HG03565 (cell line): ENCODE measurements at regions not wholly inside any gene's neighbourhood (a gene's known extent, or its start where the extent isn't known, plus 50 kb on each side); places are given as distances from the start of the nearest gene placed in this dataset.

Experiments
- ATAC-seq: cut with Tn5 transposase; IDR thresholded peaks from one replicate; pipeline ENCODE4 v1.9.1; 2021; ENCODE audit warnings: mild to moderate bottlenecking, moderate library complexity; ENCODE audit not compliant: unreplicated experiment

DNA sequence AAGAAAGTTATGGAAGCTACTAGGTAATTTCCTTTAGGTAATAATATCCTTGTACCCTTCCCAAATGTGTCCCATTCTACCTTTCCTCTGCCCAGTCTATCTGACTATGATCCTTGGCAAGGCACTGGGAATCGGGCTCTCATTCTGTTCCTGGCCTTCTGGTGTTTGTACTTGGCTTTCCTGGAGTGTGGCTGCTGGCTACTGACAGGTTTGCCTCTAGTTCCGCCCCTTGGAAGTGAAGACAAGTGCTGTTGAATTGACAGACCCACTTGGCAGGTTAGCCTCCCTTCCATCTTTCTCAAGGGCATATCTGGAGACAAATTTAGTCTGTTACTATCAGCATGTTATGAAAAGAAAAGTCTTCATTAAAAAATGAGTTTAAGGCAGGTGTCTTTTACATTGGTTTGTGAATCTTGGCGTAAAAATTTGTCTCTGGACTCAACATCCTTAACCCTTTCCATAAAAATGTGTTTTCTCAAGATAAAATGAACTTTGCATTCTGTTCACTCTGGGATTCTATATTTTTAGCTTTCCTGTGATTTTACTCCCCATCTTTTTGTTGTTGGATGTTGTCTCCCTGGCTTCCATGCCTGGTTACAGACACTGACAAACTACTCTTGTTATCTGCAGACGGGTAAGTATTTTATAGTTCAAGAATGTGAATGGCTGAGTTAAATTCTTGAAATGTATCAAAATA is 287.4 kb upstream of the PDGFD start:
- no peak for ATAC-seq

DNA sequence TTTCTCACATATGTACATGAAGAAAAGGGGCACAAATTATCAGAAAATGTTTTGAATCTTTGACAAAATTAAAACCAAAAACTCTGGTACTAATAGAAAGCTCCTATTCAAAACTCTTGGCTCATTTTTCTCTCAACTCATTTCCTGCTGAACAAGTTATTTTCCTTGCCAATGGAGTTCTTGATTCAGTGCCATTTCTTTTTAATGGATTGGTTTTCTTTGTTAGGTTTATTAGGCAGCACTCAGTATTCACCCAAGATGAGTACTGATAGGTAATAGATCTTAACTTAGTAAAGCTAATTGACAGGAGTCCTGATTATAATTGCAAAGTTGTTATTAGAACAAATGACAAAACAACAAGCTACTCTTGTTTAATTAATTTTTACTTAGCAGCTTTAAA is 279.4 kb upstream of the PDGFD start:
- no peak for ATAC-seq

- no peak for ATAC-seq
These were observed 278.4 kb upstream of the PDGFD start for GRCh38 chr11:104442321-104442720.

GRCh38 chr11:104435494-104435893 is 271.5 kb upstream of the PDGFD start:
- ATAC-seq: no peak

GRCh38 chr11:104433751-104434150 is 269.8 kb upstream of the PDGFD start:
- ATAC-seq: no peak

DNA sequence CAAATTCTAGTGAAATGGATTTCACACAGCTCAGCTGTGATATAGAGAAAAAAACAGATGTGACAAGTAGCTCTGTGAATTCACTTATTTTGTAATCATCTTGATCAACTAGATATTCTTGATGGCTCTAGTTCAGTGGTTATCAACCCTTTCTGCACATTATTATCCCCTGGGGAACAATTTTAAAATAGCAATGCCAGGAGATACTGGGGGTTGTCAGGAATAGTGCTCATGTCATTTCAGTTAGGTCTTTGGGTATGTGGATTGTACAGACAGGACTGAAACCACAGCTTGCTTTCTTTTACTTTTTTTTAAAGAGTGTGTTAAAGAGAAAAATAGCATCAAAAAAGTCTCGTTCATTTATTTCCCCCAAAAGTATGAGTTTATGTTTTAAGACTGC is 269.0 kb upstream of the PDGFD start:
- ATAC-seq: no peak

GRCh38 chr11:104432526-104432925 is 268.6 kb upstream of the PDGFD start:
- ATAC-seq: no peak

GRCh38 chr11:104422324-104422944 is 258.5 kb upstream of the PDGFD start:
- no peak for ATAC-seq

GRCh38 chr11:104410336-104410735 is 246.4 kb upstream of the PDGFD start:
- ATAC-seq: no peak

DNA sequence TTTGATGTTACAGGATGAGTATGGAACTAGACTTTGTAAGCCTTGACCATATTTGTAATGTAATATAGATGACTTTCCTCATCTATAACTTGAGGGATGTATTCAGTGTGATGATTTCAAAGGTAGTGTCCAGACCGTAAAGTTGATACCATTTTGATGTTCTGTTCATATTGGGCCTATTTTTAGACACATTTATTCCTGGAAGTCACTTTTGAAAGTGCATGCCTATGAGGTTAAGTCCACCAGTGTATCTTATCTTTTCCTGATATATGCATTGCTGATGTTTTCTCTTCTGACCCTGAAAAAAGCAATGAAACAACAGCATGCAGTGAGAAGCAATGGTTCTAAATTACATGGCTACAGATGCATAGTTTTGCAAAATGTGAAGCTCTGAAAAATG is 244.7 kb upstream of the PDGFD start:
- no peak for ATAC-seq

DNA sequence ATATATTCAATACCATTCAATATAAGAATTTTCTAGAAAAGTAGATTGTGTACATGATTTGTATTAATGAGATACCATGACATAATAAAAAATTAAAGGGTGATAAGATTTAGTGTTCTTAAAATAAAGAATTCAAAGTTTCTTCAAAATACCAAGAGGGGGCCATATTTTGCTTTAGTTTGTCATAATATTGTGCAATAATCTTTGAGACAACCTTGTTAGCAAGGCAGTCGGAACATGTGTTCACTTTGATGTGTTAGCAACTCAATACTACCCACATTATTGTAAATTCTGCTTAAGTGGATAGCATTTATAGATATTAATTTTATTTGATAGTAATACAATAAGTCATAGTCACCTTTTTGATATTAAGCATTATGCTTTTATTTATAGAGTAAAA is 241.3 kb upstream of the PDGFD start:
- no peak for ATAC-seq

GRCh38 chr11:104404231-104405175 is 240.6 kb upstream of the PDGFD start:
- no peak for ATAC-seq

DNA sequence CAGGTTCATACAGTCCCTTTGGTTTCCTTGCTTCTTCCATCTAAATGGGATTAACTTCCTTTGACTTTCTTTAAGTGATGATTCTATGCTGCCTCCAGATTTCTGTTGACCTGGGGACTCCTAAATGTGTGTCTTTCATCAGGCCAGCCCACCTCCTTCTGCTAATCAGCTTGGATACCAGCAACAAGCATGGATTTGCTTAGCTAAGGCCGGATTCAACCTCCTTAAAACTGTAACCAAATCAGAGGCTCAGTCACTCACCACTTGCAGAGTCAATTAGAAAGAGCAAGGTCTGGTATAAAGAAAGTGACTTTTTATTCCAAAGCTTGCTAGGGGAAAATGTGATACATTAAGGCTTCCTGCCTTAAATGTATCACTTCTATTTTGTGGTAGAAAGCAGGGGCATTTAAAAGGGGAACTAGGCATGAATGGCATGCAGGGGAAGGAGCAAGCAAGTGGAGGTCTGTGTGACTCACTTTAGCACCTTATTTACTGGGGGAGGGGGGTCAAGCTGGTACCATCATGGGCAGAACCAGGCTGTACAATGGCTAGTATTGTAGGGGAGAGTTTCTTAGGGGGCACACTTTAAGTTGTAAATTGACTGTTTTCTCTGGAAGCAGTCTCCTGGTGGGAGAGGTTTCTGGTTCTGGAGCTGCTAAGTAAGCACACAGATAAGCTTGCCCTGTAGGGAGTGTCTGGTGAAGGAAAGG is 239.0 kb upstream of the PDGFD start:
- ATAC-seq: no peak

- no peak for ATAC-seq
These were observed 230.6 kb upstream of the PDGFD start for GRCh38 chr11:104394508-104394907.

GRCh38 chr11:104390651-104391050 is 226.7 kb upstream of the PDGFD start:
- no peak for ATAC-seq

- no peak for ATAC-seq
These were observed 221.9 kb upstream of the PDGFD start for GRCh38 chr11:104385884-104386283.

- ATAC-seq: no peak
These were observed 216.4 kb upstream of the PDGFD start for GRCh38 chr11:104380358-104380757.

DNA sequence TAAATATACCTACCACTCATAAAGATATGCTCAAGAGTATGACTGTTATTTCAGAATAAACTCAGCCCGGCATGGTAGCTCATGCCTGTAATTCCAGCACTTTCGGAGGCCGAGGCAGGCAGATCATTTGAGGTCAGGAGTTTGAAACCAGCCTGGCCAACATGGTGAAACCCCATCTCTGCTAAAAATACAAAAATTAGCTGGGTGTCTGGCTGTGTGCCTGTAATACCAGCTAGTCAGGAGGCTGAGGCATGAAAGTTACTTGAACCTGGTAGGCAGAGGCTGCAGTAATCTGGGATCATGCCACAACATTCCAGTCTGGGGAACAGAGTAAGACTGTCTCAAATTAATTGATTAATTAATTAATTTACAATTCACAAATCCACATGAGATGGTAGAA is 208.2 kb upstream of the PDGFD start:
- ATAC-seq: no peak

GRCh38 chr11:104370478-104370877 is 206.5 kb upstream of the PDGFD start:
- peak; percentile 87 for ATAC-seq

GRCh38 chr11:104369761-104370160 is 205.8 kb upstream of the PDGFD start:
- ATAC-seq: no peak

DNA sequence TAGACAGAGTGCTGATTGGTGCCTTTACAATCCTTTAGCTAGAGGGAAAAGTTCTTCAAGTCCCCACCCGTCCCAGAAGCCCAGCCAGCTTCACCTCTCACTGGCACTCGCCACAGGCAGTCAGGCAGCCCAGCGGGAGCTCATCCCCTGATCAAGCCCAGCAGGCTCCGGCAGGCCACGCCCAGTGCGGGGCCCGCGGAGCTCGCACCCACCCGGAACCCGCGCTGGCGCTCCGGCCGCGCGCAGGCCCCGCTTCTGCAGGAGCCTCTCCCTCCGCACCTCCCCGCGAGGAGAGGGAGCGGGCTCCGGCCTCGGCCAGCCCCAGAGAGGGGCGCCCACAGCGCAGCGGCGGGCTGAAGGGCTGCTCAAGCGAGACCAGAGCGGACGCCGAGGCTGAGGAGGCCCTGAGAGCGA is 202.4 kb upstream of the PDGFD start:
- ATAC-seq: no peak
